ENCODE measurements at regions not wholly inside any gene's neighbourhood (a gene's known extent, or its start where the extent isn't known, plus 50 kb on each side); places are given as distances from the start of the nearest gene placed in this dataset.

- TF ChIP-seq, protein P1, sequence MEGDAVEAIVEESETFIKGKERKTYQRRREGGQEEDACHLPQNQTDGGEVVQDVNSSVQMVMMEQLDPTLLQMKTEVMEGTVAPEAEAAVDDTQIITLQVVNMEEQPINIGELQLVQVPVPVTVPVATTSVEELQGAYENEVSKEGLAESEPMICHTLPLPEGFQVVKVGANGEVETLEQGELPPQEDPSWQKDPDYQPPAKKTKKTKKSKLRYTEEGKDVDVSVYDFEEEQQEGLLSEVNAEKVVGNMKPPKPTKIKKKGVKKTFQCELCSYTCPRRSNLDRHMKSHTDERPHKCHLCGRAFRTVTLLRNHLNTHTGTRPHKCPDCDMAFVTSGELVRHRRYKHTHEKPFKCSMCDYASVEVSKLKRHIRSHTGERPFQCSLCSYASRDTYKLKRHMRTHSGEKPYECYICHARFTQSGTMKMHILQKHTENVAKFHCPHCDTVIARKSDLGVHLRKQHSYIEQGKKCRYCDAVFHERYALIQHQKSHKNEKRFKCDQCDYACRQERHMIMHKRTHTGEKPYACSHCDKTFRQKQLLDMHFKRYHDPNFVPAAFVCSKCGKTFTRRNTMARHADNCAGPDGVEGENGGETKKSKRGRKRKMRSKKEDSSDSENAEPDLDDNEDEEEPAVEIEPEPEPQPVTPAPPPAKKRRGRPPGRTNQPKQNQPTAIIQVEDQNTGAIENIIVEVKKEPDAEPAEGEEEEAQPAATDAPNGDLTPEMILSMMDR (IDR thresholded peaks at IDR 0.05; ENCODE audit: low read depth, low read length, missing control alignments) = no peak
- no peak overlapping the region for H3K4me3 ChIP-seq (ENCODE audit: low read depth, low read length)
- DNase-seq (ENCODE audit: low read depth) = no peak
Observed at GRCh38 chr7:33849004-33849403, 56.3 kb upstream of the BMPER start.

- TF ChIP-seq, protein P1 (IDR thresholded peaks at IDR 0.05; ENCODE audit: low read depth, low read length, missing control alignments) = no peak
- H3K4me3 ChIP-seq (ENCODE audit: low read depth, low read length) = no peak overlapping the region
- no peak for DNase-seq (ENCODE audit: low read depth)
Observed at GRCh38 chr7:33849971-33850559, 55.3 kb upstream of the BMPER start.

GRCh38 chr7:33850768-33851167, 54.6 kb upstream of the BMPER start:
- no peak overlapping the region for H3K4me3 ChIP-seq (ENCODE audit: low read depth, low read length)
- DNase-seq (ENCODE audit: low read depth) = no peak
- TF ChIP-seq, protein P1 (IDR thresholded peaks at IDR 0.05; ENCODE audit: low read depth, low read length, missing control alignments) = no peak

DNA sequence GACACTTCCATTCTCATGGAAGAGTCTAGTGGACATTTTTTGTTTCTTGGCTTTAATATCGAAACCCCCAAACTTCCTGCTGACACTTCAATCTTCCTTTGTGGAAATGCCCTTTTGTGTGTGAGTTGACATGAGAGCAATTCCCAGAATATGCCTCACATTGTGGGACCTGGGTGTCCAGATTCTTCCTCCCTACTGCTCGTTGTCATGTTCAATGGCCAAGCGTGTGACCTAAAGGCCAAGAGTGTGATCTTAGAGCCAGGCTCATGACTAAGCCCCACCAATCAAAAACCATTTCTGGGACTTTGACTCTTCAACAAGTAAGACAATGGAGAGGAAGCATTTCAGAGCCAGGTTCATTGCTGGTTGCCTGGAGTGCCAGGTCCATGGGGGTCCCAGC, 52.5 kb upstream of the BMPER start:
- no peak for DNase-seq (ENCODE audit: low read depth)
- TF ChIP-seq, protein P1 (IDR thresholded peaks at IDR 0.05; ENCODE audit: low read depth, low read length, missing control alignments) = no peak
- no peak overlapping the region for H3K4me3 ChIP-seq (ENCODE audit: low read depth, low read length)

DNA sequence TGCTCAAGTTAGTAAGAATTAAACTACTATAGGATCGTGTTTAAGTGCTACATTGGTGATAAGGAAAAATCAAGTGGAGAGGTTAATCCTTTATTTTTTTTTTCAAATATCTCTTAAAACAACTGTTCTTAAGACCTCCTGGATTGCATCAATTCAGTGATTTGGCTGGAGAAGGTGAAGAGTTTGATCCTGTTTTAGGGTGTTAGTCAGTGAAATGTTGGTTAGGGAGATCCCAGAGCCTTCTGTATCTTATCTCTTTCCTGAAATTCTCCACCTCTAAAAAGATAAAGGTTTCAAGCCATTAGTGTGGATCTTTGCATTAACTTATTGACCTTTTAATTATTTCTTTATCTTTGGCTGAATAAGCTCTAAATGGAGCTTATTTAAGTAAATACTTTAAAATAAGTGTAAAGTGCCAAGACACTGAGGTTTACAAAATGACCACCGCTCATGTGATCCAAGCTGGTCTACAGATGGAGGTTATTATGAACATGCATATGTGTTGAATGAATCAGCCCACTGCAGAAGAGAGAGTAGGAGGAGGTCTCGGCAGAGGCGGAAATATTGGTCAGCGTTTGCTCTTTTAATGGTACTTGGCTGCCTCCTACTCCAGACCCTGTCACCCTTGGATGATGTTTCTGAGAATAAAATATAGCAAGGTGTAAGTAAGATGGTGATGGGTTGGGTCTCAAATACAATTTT, 51.8 kb upstream of the BMPER start:
- H3K4me3 ChIP-seq (ENCODE audit: low read depth, low read length) = no peak overlapping the region
- no peak for DNase-seq (ENCODE audit: low read depth)
- TF ChIP-seq, protein P1 (IDR thresholded peaks at IDR 0.05; ENCODE audit: low read depth, low read length, missing control alignments) = no peak

DNA sequence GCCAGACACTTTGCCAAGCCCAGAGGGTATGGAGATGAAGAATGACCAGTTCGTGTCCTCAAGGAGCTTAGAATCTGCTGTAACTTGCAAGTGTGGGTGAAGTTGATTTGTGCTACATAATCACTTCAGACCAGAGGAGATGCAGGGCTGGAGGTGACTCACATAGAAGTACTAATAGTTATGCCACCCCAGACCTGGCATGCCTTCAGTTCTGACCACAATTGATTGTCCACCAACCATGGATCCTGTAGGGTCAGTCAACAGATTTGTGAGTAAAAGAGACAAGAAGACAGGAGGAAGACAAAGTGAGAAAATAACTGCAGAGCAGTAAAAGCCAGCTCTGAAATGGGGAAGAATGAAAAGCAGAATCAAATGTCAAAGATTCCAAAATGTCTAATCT, 51.2 kb upstream of the BMPER start:
- no peak overlapping the region for H3K4me3 ChIP-seq (ENCODE audit: low read depth, low read length)
- no peak for DNase-seq (ENCODE audit: low read depth)
- TF ChIP-seq, protein P1 (IDR thresholded peaks at IDR 0.05; ENCODE audit: low read depth, low read length, missing control alignments) = no peak

Measured in GM12864 (cell line).